IPS-20b (cell line): ENCODE measurements at regions not wholly inside any gene's neighbourhood (a gene's known extent, or its start where the extent isn't known, plus 50 kb on each side); places are given as distances from the start of the nearest gene placed in this dataset.

ENCODE experiments used
- H3K27ac ChIP-seq: one replicate; pipeline ENCODE4 v1.5.1; 2013; ENCODE audit warnings: low read length
- H3K27me3 ChIP-seq: 2 replicates; pipeline ENCODE4 v1.6.1; 2013; ENCODE audit warnings: mild to moderate bottlenecking, low read length, inconsistent platforms; ENCODE audit not compliant: insufficient read depth
- H3K36me3 ChIP-seq: 2 replicates; pipeline ENCODE4 v1.6.1; 2013; ENCODE audit warnings: low read depth, mild to moderate bottlenecking, inconsistent platforms, low read length, moderate library complexity; ENCODE audit not compliant: insufficient read depth
- H3K4me1 ChIP-seq: 2 replicates; pipeline ENCODE4 v1.6.1; 2013; ENCODE audit warnings: mild to moderate bottlenecking, control low read depth, inconsistent platforms, low read length, moderate library complexity; ENCODE audit not compliant: insufficient read depth
- H3K4me3 ChIP-seq: 2 replicates; pipeline ENCODE4 v1.5.1; 2013; ENCODE audit warnings: mild to moderate bottlenecking, low read length, inconsistent platforms
- H3K9ac ChIP-seq: 2 replicates; pipeline ENCODE4 v1.6.1; 2013; ENCODE audit warnings: low read depth, mild to moderate bottlenecking, inconsistent platforms, low read length, moderate library complexity
- H3K9me3 ChIP-seq: 2 replicates; pipeline ENCODE4 v1.6.1; 2013; ENCODE audit warnings: mild to moderate bottlenecking, low read depth, low read length, inconsistent platforms; ENCODE audit not compliant: insufficient read depth

DNA sequence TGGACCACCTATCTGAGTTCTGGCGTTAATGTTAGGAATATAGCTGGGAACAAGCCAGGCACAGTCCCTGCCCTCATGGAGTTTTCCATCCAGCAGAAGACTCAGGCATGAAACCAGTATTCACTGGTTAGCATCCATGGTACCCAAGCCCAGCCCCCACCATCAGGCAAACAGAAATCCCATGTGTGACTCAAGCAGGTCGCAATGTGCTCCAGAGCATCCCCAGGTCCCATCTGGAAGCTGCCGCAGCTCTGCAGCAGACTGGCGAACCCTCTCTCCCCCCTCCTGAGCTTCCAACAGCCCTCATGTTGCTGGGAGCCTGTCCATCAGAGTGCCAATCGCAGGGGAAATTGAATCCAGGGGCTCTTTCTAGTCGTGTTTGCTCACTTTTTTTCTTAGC is 174.2 kb downstream of the RRAGC start:
- peaks cover 7% of the 10 kb centered on the region; the same call in 1 of the 2 replicates for H3K4me1 ChIP-seq
- H3K27ac ChIP-seq: no peak overlapping the region
- no peaks in the 10 kb centered on the region for H3K9me3 ChIP-seq
- no peaks in the 10 kb centered on the region for H3K27me3 ChIP-seq
- H3K9ac ChIP-seq: no peak overlapping the region
- no peaks in the 10 kb centered on the region for H3K36me3 ChIP-seq
- H3K4me3 ChIP-seq: no peak overlapping the region

DNA sequence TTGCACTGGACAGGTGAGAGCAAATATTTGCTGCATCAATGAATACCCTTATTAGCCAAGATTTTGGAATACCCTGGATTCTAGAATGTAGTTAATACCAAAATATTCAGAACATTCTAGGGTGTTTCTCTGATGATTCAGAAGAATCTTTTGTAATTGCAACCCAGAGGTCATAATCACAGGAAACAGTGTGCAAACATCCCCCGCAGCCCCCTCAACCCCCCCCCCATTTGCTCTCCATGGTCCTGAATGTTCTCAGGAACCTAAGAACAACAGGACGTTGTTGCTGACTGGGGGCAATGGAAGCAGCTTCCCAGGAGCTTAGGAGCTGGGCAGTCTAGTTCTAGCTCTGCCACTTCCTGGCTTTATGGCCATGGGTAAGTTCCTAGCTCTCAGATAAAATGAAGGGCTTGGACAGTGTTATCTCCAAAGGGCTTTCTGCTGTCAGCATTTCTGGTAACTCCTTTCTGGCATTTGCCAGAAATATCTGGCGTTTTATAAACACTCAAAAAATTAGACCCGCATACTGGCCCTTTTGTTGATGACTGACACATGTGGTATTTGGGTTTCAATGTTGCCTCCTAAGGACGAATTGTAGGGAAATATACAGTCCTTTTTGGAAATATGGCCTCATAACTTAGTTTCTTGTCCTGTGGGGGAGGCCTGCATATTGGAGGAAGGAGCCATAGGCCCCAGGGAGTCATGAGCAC is 178.6 kb downstream of the RRAGC start:
- no peak overlapping the region for H3K27ac ChIP-seq
- H3K36me3 ChIP-seq: no peaks in the 10 kb centered on the region
- H3K4me3 ChIP-seq: no peak overlapping the region

DNA sequence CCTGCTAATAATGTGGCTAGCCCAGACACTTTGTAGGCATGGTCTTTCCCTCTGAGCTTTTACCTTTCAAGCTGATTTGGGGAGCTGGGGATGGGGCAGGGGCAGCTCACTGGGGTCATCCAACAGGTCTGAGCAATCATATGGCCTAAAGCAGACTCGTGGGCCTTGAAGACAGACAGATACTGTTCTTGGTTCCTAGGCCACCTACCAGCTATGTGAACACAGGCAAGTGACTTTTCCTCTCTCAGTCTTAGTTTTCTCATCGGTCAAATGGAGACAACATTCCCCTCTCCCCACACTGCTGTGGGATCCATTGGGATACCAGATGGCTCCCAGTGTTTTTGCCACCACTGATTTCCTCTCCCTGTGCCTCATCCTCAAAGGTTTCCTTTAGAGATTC is 181.8 kb downstream of the RRAGC start:
- Histone ChIP-seq H3K27ac (no peak overlapping the region), H3K9me3 (no peaks in the 10 kb centered on the region), H3K36me3 (no peaks in the 10 kb centered on the region), H3K4me3 (no peak overlapping the region), H3K9ac (no peak overlapping the region), H3K27me3 (no peaks in the 10 kb centered on the region), H3K4me1 (no peaks in the 10 kb centered on the region)

More for the DNA sequence above, 178.6 kb downstream of the RRAGC start:
- Histone ChIP-seq H3K27me3 (no peaks in the 10 kb centered on the region), H3K9me3 (no peaks in the 10 kb centered on the region), H3K9ac (no peak overlapping the region), H3K4me1 (no peaks in the 10 kb centered on the region; the same call in 1 of the 2 replicates)

DNA sequence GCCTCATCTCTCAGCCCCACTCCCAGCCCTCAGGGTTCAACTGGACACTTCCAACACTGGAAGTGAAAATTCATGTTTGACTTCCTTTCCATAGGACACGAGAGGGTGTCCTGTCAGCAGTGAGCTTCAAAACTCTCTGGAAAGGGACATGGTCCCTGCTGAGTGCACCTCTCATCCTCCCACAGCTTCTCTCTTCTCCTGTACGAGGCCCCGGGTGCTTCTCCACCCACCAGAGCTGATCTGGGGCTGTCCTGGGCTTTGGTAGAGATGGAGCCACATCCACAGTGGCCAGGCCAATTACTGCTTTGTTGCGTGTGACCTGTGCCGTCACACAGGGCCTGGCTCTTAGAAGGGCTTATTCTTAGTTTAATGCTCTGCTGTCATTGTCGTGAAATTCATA is 182.3 kb downstream of the RRAGC start:
- Histone ChIP-seq H3K9me3 (no peaks in the 10 kb centered on the region), H3K36me3 (no peaks in the 10 kb centered on the region), H3K4me3 (no peak overlapping the region), H3K27ac (no peak overlapping the region), H3K9ac (no peak overlapping the region), H3K27me3 (no peaks in the 10 kb centered on the region), H3K4me1 (no peaks in the 10 kb centered on the region)

DNA sequence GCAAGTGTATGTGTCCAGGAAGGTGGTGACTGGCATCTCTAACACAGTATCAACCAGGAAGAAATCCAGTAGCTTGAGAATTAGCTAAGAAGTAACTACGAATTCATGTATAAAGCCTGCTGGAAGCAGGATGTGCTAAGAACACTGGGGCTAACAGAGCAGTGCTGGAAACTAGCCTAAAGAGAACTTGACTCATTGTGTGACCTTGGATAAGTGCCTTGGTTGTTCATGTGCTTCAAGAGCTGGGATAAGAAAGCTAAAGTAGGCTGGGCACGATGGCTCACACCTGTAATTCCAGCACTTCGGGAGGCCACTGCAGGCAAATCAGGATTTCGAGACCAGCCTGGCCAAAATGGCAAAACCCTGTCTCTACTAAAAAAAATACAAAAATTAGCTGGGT is 186.9 kb downstream of the RRAGC start:
- Histone ChIP-seq H3K4me3 (no peak overlapping the region), H3K27ac (no peak overlapping the region), H3K9ac (no peak overlapping the region), H3K9me3 (no peaks in the 10 kb centered on the region), H3K27me3 (no peaks in the 10 kb centered on the region; the same call in 1 of the 2 replicates), H3K36me3 (no peaks in the 10 kb centered on the region), H3K4me1 (no peaks in the 10 kb centered on the region)

DNA sequence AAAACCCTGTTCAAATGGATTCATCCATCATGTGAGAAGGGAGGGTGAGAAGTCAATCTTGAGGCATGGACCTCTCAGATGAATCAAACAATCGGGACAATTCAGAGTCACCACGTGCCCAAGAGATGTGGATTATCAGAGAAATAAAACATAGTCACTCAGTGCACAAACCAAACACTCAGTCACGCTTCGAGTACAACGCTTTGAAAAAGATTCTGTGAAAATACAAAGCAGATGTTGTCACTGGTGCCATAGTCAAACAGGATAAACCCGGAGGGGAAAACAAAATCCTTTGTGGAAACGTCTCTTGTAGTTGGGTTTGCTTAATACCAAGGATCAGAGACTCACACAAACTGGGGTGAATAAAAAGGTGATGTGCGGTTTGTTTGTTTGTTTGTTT is 188.4 kb downstream of the RRAGC start:
- no peaks in the 10 kb centered on the region for H3K9me3 ChIP-seq
- no peak overlapping the region for H3K4me3 ChIP-seq
- no peak overlapping the region for H3K27ac ChIP-seq
- H3K36me3 ChIP-seq: no peaks in the 10 kb centered on the region
- no peaks in the 10 kb centered on the region; the same call in 1 of the 2 replicates for H3K27me3 ChIP-seq
- H3K9ac ChIP-seq: no peak overlapping the region
- no peaks in the 10 kb centered on the region for H3K4me1 ChIP-seq

DNA sequence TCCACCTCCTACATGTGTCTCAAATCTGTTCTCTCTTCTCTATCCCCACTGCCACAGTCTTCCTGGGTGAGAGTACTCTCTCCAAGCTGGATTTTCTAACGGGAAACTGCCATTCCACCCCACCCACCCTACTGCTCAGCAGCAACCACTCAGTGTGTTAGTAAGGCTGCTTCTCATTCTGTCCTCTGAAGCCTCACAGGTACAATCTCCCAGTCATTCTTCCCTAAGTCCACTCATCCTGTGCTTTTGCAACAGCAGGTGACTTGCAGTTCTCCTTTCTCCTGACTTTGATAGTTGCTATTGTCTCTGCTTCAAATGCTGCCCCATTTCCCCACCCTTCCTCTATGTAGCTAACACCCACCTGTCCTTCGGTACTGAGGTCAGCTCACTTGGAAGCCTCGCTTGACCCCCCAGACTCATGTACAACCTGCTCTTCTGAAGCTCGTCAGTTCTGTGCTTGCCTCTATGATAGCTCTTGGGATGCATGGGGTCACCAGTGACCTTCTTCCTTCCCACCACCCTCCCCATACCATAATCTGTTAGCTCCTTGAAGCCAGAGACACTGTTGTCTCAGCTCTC is 188.9 kb downstream of the RRAGC start:
- Histone ChIP-seq H3K36me3 (no peaks in the 10 kb centered on the region), H3K9me3 (peaks cover 2% of the 10 kb centered on the region; the same call in 1 of the 2 replicates), H3K27ac (no peak overlapping the region), H3K4me1 (no peaks in the 10 kb centered on the region), H3K27me3 (no peaks in the 10 kb centered on the region; the same call in 1 of the 2 replicates), H3K9ac (no peak overlapping the region), H3K4me3 (no peak overlapping the region)

DNA sequence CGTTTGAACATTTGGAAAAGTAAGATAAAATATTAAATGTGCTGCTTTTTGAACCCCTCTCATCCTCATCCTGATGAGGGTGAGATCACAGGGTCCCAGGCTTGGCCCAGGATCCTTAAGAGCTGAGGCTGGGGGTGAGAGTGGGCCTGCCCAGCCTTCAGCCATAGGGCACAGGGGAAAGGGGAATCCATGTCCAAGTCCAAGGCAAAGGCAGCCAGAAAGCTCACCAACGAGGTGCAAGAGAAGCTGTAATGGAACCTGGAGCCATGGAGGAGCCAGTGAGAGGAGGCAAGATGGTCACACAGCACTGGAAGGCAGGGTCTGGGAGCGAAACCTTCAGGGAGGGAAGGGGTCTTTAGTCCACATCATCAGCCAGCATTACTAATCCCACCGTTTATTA is 191.9 kb downstream of the RRAGC start:
- H3K36me3 ChIP-seq: no peaks in the 10 kb centered on the region
- H3K4me3 ChIP-seq: no peak overlapping the region
- H3K27ac ChIP-seq: no peak overlapping the region
- H3K9ac ChIP-seq: no peak overlapping the region
- peaks cover 7% of the 10 kb centered on the region; the same call in 1 of the 2 replicates for H3K9me3 ChIP-seq
- no peaks in the 10 kb centered on the region; the same call in 1 of the 2 replicates for H3K27me3 ChIP-seq
- no peaks in the 10 kb centered on the region for H3K4me1 ChIP-seq

DNA sequence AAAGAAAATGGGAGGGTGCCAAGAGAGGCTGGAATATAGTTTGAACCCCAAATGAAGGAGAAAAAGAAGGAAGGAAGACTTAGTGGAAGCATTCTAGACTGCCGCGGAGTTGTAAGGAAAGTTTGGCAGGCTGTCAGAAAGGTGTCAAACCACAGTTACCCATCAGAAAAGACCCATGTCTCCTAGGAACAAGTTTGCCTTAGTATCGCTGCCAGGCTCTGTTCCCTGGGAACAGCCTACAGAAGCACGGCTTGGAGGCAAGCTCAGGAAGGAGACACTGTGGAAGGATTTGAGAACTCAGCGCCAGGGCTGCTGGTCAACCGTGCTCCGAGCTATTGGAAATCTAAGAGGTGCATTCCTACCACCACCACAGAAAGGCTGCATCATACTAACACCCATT is 197.4 kb downstream of the RRAGC start:
- no peak overlapping the region for H3K27ac ChIP-seq
- peaks cover 7% of the 10 kb centered on the region; the same call in 1 of the 2 replicates for H3K9me3 ChIP-seq
- H3K9ac ChIP-seq: no peak overlapping the region
- no peaks in the 10 kb centered on the region for H3K36me3 ChIP-seq
- H3K4me1 ChIP-seq: no peaks in the 10 kb centered on the region; the same call in 1 of the 2 replicates
- H3K4me3 ChIP-seq: no peak overlapping the region
- H3K27me3 ChIP-seq: no peaks in the 10 kb centered on the region

DNA sequence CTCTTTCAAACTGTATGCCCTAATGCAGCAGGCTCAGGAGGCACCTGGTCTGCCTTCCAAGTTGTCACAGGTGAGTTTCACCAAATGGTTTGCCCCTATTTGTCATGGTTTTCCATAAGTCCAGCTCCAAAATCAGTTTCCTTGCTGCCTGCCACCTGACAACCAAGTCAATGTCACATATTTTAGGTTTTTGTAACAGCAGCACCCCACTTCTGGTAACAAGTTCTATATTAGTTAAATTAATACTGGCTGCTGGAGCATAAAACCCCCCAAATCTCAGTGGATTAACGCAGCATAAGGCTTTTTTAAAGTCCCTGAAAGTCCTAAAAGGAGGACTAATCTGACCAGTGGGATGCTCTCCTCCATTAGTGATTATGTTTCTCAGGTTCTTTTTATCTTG is 200.7 kb downstream of the RRAGC start:
- H3K36me3 ChIP-seq: no peaks in the 10 kb centered on the region
- no peaks in the 10 kb centered on the region for H3K9me3 ChIP-seq
- H3K9ac ChIP-seq: no peak overlapping the region
- no peak overlapping the region for H3K27ac ChIP-seq
- no peaks in the 10 kb centered on the region for H3K27me3 ChIP-seq
- H3K4me3 ChIP-seq: no peak overlapping the region
- H3K4me1 ChIP-seq: no peaks in the 10 kb centered on the region; the same call in 1 of the 2 replicates

DNA sequence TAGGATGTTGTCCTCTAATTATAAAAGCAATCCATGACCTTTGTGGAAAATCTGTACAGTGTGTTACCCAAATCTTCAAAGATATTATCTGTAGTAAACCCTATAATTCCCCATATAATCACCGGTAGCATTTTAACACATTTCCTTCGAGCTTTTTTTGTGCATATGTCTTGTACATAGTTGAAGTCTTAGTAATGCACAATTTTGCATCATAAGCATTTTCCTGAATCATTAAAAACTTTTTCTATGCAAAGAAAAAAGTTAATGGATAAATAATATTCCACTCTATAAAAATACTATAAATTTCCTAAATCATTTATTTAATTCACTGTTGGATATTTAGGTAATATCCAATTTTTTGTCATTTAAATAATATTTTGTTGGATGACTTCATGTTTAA is 201.7 kb downstream of the RRAGC start:
- Histone ChIP-seq H3K27me3 (no peaks in the 10 kb centered on the region), H3K9ac (no peak overlapping the region), H3K36me3 (no peaks in the 10 kb centered on the region), H3K4me3 (no peak overlapping the region), H3K4me1 (no peaks in the 10 kb centered on the region; the same call in 1 of the 2 replicates), H3K9me3 (no peaks in the 10 kb centered on the region), H3K27ac (no peak overlapping the region)

DNA sequence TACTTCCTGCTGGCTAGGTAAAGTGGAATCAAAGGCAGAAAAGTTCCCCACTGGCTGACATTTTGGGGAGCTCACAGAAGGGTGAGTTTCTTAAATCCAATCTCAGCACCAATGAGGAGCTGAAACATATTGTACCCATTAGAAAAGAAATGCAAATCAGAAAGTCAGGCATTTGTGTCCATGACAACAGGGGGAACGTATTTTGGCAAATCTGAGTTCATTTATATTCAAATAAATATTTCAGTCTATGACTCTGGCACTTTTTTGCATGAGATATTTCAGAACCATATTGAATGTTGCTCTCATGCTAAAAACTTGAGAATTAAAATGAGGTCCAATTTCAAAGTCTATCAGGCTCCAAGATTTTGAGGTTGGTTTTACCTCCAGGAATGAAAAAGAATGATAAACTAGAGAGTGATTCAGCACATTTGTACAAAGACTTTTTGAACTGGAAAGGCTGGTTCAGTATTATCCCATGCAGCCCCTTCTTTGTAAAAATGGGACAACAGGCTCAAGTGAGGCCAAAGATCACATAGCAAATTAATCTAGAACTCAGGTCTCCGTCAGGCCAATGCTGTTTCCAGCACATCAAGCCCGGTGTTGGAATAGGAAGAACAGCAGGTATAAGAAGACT is 202.2 kb downstream of the RRAGC start:
- Histone ChIP-seq H3K9ac (no peak overlapping the region), H3K36me3 (no peaks in the 10 kb centered on the region), H3K4me1 (no peaks in the 10 kb centered on the region; the same call in 1 of the 2 replicates), H3K9me3 (no peaks in the 10 kb centered on the region), H3K27ac (no peak overlapping the region), H3K4me3 (no peak overlapping the region), H3K27me3 (no peaks in the 10 kb centered on the region)
